Suppressor macrophage (primary cell): ENCODE measurements at regions not wholly inside any gene's neighbourhood (a gene's known extent, or its start where the extent isn't known, plus 50 kb on each side); places are given as distances from the start of the nearest gene placed in this dataset.
"Not testable (repeated sequence)": the region's sequence is repeated elsewhere in the genome, so short reads cannot be mapped to it uniquely, and the experiment has no call there.

ENCODE experiments used
- DNase-seq, 4 experiments: peaks; one replicate each; pipeline ENCODE4 v3.0.0-alpha.2; 2020 to 2022

DNA sequence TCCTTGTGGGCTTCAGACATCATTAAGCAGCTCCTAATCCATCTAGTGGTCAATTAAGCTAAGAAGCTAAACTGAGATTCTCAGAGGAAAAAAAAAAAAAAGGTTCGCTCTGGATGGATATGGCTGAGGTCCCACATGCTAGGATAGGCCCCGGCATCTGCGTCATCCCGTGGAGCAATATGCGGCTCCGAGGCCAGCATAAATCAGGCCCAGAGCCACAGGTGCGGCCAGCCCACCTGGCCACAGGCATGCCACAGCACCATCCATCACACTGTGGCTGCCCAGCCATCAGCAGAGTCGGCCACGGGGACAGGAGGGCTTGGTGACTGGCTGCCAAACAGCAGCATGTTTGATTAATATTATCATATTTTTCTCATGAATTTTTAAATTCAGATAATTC, 106.9 kb upstream of the TIAM1 start:
- DNase-seq, result no peak

GRCh38 chr21:31449921-31450535, 106.0 kb upstream of the TIAM1 start:
- DNase-seq, result no peak

DNA sequence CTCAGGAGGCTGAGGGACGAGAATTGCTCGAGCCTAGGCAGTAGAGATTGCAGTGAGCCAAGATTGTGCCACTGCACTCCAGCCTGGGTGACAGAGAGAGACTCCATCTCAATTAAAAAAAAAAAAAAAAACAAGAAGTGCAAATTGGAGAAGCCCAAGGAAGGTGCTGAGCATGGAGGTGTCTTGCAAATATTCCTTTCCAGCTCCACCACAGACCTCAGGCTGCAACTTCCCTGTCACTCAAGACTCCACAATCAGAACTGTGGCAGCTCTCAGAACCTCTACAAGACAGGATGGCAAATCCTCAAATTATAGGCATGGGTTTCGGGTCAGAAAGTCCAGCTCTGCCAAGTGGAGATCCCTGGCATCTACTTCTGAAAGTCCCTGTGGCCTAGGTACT, 104.4 kb upstream of the TIAM1 start:
- peak; percentile 66 to 85 (median 74) for DNase-seq

DNA sequence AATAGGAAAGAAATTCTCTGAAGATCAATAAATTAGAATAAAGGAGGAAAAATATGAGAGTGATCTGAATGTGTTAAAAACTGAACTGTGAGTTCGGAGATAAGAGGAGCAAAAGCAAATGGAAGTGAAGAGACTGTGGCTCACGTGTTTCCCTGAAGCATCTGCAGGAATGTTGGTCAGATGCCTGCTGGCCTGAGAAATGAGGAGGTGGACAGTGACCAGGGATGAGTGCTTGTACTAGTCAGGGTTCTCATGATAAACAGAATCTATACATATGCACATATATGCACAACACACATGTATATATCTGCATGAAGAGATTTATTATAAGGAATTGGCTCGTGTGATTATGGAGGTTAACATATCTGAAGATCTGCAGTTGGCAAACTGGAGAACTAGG, 103.4 kb upstream of the TIAM1 start:
- DNase-seq, result peak in 2 of 4 experiments; percentile 28 to 52

GRCh38 chr21:31446226-31446855, 102.3 kb upstream of the TIAM1 start:
- peak; percentile 52 to 65 (median 59) for DNase-seq

DNA sequence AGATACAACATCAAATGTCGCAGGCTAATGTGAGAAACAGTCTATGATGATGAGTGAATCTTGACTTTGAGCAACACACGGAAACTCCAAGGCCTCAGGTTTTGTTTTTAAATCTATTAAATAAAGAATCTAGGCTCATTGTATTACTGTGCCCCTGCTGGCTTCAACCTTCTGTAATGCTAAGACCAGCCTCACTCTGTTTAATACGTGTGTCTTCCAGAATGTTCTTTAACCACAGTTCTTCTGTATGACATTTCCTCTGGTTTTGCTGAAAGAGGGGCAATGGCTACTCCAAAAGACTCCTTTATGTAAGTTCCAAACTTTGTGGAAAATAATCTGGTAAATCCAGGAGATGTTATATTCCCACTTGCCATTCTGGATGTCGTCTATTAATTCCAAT, 101.1 kb upstream of the TIAM1 start:
- DNase-seq, result no peak

- peak; percentile 66 to 88 (median 79) for DNase-seq
These were observed 99.9 kb upstream of the TIAM1 start for GRCh38 chr21:31443736-31444521.

DNA sequence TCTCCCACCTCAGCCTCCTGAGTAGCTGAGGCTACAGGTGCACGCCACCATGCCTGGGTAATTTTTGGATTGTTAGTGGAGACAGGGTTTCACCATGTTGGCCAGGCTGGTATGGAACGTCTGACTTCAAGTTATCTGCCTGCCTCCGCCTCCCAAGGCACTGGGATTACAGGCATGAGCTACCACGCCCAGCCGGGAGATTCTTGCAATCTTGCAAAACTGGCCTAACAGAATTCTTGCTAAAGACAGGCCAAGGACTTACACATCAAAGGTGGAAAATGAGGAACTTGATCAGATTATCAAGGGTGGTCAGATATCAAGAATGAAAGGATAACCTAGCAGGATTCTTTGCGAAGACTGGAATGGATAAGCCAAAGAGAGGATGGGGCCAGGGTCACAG, 98.3 kb upstream of the TIAM1 start:
- peak in 3 of 4 experiments; percentile 26 to 54 (median 27) for DNase-seq

DNA sequence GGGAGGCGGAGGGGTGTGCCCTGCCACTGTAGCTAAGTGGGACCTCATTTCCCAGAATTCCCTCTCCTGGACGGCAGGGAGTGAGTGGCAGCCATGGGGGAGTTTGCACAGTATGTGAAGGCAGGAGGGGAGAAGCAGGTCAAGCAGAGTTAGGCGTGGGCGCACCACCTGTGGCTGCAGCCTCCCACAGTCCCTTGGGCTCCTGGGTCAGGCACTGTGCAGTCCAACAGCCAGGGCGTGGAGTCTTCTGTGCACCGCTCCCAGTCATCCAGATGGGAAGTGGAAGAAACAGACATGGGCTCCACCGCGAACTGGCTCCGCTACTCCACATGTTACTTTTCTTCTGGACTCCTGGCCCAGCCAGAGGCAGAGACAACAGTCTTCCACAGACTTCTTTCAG, 85.4 kb upstream of the TIAM1 start:
- no peak for DNase-seq

GRCh38 chr21:31426235-31426797, 82.3 kb upstream of the TIAM1 start:
- no peak for DNase-seq

- no peak for DNase-seq
These were observed 81.1 kb upstream of the TIAM1 start for GRCh38 chr21:31425138-31425537.

GRCh38 chr21:31424058-31424457, 80.0 kb upstream of the TIAM1 start:
- no peak for DNase-seq

DNA sequence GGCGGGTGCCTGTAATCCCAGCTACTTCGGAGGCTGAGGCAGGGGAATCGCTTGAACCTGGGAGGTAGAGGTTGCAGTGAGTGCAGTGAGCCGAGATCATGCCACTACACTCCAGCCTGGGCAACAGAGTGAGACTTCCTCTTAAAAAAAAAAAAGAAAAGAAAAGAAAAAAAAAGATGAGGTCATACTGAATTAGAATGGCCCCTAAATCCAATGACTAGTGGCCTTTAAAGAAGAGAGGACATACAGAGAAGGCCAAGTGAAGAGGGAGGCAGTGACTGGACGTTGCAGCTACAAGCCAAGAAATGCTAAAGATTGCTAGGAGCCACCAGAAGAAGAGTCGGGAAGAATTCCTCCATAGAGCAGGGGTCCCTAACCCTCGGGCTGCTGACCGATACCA, 76.9 kb upstream of the TIAM1 start:
- DNase-seq, result no peak

- no peak for DNase-seq
These were observed 76.3 kb upstream of the TIAM1 start for GRCh38 chr21:31420354-31420753.

DNA sequence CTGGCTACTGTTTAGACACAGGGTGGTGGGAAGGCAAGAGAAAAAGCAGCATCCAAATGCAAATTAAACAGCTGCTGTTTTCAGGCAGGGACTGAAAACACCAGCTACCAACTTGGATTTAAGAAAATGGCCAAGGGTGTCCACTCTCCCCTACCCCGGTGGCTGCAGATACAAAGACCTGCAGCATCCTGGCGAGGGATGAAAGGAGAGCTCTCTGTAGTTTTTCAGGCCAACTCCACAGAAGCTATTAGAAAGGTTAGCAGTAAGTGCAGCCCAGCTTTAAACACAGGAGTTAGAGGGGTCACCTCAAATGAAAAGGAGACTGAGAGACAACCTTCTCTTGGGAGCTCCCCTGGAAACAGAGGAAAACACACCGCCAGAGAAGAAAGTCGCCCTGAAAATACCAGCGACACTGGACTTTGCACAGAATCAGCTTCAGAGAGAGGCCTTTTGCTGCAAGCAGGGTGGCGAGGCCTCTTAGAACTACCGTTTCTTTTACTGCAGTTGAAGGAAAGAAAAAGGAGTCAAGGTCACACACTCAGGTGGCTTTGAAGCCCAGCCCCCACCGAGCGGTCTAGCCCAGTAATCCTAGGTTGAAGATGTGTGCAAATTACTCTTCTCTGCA, 74.4 kb upstream of the TIAM1 start:
- no peak for DNase-seq

- DNase-seq, result not testable (repeated sequence)
These were observed 73.2 kb upstream of the TIAM1 start for GRCh38 chr21:31417214-31417613.

GRCh38 chr21:31416465-31416864, 72.4 kb upstream of the TIAM1 start:
- peak in 1 of 4 experiments; percentile 8 for DNase-seq

- DNase-seq, result no peak
These were observed 70.4 kb upstream of the TIAM1 start for GRCh38 chr21:31414263-31415000.

DNA sequence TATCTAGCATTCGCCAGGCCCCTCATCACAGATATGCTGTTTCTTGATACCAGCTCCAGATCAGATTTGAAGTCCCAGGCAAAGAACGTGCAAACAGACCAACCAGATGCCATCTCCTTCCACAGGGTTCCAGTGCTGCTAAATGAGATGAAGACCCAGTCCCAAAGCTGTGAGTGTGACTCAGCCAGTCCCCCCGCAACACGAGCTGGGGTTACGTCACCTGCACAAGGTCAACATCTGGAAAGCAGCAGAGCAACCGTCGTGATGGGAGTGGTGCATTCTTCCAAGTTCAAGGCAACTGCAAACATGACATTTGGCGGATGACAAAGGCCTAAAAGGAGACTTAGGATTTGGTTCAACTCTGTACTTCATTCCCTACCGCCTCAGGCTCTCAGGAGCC, 69.6 kb upstream of the TIAM1 start:
- no peak for DNase-seq

GRCh38 chr21:31410499-31411131, 66.6 kb upstream of the TIAM1 start:
- DNase-seq, result peak in 2 of 4 experiments; percentile 15 to 34

DNA sequence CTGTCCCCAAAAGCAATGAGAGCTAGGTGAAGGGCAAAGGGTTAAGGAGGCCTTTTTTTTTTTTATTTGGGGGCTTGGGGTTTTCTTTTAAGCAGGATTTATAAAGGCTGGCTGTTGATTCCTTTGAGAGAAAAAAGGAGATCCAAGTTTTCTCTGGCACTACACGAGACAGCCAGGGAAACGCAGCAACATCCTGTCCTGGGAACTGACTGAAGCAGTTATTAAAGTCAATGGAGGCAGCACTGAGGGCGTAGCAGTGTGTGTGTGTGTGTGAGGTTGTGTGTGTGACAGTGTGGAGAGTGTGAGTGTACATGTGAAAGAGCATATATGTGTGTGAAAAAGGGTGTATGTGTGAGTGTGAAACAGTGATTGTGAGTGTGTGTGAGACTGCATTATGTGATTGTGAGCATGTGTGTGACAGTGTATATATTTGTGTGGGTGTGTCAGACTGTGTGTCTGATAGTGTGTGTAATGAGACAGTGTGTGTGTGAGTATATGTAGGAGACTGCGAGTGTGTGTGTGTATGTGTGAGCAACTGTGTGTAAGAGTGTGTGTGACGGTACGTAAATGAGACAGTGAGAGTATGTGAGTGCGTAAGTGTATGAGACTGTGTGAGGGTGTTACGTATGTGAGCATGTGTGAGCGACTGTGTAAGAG, 65.9 kb upstream of the TIAM1 start:
- DNase-seq, result no peak
